CD1c-positive myeloid dendritic cell (primary cell): ENCODE measurements at regions not wholly inside any gene's neighbourhood (a gene's known extent, or its start where the extent isn't known, plus 50 kb on each side); places are given as distances from the start of the nearest gene placed in this dataset.

ENCODE experiments used
- DNase-seq: peaks from one replicate; pipeline ENCODE4 v3.0.0-alpha.2; 2016; ENCODE audit errors: extremely low spot score

DNA sequence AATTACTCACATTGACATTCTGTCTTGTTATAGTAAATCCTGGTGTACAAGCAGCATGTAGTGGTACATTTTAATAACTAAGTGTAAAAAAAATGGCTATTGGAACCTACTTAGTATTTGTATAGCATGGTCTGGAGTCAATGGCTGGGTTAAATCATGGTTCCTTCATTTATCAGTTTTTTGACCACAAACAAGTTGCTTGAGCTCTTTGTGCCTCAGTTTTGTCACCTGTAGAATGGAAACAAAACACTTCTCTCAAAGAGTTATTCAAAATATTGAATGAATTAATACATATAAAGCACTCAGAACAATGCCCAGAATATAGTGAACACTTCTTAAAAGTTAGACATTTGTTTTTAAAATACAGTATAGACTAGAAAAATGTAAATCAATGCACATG, 93.2 kb upstream of the HS3ST5 start:
- DNase-seq = no peak

DNA sequence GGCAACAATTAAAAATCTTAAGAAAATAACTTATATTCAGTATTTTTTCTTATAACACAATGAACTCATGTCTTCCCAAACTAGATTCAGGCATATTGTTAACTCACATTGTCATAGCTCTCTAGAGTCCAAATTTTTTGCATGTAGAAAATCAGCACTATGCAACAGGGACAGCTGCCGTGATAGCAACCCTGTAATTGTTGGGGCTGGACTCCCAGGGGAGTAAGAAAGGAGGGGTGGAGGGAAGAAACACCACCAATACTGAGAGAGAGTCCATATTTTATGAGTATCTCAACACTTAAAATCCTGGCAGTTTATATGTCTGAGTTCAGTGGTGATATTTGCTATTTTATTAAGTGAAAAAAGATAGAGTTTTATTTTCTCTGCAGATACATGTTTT, 89.6 kb upstream of the HS3ST5 start:
- no peak for DNase-seq

DNA sequence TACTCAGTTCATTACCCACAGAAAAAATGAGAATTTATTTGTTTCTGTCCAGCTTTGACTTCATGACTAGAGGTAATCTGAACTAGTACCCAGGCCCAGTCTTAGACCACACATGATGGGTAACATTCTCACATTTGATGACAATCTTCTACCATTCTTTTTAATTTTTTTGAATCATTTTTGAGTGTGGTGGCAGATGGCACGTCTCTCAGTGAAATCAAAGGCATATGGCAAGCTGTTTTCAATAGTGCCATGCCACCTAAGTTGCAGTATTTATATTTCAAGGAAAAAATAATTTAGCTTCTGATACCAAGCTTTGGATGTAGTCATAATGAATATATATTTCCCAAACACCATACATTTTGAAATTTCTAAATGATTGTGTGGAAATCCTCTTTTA, 88.8 kb upstream of the HS3ST5 start:
- no peak for DNase-seq

DNA sequence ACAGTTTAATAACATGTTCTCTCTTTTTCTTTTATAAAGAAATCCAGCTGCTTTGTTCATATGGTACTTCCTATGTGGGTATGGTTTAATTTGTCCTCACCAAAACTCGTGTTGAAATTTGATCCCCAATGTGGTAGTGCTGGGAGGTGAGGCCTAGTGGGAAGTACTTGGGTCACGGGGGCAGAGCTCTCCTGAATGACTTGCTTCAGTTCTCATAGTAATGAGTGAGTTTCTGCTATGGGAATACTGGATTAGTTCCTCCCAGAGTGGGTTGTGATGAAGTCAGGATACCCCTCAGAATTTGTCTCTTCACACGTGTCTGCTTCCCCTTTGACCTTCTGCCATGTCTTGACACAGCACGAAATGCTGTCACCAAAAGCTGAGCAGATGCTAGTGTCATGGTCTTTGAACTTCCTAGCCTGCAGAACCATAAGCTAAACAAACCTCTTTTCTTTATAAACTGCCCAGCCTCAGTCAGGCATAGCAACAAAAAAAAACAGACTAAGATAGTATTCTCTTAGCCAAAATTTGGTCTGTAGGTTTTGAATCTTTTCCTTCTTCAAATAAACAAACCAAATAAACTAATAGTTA, 87.8 kb upstream of the HS3ST5 start:
- no peak for DNase-seq

DNA sequence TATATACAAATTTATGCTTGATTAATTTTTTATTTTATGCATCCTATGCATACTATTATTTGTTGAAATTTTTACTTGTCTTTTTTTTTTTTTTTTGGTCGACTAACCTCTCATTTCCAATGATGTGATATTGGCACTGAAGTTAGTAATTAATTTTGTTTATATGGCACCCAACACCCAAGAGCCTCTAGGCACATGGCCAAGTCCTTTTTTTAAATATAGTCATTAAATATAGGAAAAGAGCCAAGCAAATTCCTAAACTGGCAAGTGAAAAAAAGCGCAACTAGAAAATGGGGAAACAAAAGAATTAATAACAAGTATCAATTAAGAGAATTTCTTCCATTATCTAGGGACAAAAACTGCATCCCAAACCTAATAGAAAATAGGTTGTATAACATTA, 85.5 kb upstream of the HS3ST5 start:
- no peak for DNase-seq

DNA sequence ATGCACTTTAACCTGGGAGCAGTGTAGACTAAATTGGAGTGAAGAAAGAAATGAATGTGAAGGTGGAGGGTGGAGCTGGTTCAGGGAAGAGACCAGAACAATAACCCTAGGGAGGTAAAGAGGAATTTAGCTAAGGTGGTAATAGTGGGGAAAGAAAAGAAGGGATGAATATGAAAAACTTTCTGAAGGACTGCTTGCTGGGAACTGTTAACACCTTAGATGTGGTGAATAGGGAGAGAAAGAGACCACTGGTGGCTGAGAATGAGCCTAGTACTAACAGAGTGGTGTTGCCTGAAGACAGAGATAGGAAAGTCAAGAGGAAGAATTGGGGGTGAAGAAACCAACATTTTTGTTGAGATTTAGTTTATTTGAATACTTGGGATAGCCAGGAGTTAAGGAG, 78.4 kb upstream of the HS3ST5 start:
- DNase-seq = no peak

DNA sequence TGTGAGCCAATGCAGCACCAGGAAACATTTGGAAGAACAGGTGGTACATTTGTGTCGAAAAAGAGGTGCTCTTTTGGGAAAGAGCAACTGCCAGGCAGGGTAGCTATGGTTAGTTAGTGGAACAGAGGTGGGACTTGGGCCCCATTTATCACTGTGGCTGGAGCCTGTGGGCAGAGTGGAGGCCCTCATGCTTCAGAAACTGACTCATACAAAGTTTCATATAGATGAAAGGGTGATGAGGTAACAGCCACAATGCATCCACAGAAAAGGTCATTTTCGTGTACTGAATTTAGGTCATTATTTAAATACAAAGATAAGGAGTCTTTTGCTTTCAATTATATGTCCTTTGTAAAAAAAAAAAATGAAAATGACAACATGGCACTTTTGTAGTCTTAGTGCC, 76.4 kb upstream of the HS3ST5 start:
- no peak for DNase-seq

DNA sequence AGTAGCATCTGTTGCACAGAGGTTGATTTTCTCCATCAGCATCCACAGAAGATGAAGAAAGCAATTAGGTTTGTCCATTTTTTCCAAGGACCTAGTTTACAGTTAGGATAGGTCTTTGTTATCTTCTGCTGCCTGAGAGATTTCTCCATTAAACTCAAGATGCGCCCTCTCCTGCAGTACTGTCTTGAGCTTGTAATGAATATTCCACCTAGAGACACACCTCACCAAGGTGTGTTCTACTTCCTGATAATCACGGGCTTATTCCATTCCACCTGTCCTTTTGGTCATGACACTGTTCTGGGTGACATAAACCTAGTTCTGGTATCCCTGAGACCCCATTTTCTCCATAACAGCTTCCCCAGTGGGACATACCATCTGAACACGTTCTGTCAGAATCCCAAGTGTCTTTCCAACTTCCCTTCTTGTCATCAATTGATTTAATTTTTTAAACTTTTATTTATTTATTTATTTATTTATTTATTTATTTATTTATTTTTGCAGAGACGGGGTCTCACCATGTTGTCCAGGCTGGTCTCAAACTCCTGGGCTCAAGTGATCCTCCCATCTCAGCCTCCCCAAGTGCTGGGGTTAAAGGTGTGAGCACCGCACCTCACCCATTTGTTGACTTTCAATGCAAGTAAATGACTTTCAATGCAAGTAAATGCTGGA, 75.6 kb upstream of the HS3ST5 start:
- DNase-seq = no peak

DNA sequence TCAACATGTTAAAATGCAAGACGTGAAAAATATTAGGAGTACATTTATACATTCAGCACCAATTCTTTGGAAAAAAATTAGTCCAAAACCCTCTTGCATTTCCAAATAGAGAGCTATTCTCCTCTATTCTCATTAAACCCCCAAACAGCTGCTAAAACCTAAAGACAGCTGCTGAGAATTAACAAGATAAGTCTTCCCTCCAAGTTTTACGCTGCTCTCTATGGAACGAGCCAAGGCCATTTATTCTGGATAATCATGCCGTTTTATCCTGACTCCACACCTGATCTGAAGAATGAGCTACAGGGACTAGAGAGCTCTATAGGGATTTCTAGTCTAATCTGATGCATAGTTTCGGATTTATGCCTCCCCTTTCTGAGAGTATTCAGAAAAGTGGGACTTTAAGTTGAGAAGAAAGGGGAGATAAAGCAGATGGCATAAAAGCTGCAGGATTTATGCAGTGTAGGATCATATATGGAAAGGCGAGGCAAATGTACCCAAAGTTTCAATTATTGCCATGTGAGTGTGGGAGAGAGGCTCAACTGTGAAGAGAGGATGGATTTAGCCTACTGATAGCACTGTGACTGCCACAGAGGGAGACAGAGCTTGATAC, 64.7 kb upstream of the HS3ST5 start:
- no peak for DNase-seq

DNA sequence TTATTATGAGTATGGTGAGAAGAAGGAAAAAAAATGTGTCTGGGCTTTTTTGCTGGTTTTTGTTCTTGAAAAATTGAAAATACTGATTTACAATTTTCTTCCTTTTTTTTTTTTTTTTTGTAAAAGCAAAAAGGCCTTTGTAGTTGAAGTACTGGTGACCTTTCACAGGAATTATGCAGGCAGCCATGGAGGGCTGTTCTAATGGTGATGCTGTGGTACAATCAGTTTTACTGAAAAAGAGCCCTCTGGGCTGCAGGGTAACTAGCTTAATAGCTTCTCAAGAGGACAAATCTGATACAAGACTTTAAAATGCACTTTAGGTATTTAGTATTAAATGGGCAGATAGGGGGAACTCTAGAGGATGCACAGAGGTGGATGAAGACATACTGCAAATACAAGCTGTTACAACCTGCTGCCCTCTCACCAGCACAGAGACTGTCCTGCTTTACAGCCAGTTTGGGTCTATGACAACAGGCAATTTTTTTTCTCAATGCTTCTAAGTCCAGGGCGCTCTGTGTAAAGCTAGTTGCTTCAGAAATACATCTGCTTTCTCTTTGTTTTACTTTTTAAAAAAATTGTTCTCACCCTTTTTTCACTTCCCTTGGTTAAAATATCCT, 61.6 kb upstream of the HS3ST5 start:
- no peak for DNase-seq

DNA sequence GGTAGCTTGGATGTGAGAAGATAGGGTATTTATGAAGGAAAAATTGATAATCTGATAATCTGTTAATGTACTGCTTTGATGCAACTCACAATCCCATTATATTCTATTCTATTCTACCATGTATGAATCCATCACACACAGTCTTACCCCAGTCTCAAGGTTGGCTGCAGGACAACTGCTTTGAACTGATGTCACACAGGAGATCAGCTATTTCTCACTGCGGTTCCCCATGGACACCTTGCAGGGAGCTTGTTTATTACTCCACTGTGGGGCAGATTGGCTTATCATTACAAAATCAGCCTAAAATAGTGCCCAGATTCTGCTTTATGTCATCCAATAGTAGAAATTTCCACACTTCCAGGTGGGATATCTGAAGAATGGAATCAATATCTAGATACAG, 61.0 kb upstream of the HS3ST5 start:
- no peak for DNase-seq

DNA sequence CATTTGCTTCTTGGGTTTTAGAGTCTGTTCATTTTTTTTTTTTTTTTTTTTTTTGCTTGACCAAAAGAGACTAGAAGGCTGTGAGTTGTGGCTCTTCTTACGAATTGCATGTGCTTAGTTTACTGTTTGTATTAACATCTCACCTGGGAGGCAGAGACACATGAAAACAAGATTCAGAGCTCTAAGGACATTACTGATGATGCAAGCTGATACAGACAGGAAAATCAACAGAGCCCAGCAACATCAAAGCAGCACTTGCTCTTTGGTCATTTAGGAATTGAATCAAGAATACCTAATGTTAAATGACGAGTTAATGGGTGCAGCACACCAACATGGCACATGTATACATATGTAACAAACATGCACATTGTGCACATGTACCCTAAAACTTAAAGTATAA, 55.7 kb upstream of the HS3ST5 start:
- DNase-seq = no peak
